ENCODE measurements at regions not wholly inside any gene's neighbourhood (a gene's known extent, or its start where the extent isn't known, plus 50 kb on each side); places are given as distances from the start of the nearest gene placed in this dataset.

DNA sequence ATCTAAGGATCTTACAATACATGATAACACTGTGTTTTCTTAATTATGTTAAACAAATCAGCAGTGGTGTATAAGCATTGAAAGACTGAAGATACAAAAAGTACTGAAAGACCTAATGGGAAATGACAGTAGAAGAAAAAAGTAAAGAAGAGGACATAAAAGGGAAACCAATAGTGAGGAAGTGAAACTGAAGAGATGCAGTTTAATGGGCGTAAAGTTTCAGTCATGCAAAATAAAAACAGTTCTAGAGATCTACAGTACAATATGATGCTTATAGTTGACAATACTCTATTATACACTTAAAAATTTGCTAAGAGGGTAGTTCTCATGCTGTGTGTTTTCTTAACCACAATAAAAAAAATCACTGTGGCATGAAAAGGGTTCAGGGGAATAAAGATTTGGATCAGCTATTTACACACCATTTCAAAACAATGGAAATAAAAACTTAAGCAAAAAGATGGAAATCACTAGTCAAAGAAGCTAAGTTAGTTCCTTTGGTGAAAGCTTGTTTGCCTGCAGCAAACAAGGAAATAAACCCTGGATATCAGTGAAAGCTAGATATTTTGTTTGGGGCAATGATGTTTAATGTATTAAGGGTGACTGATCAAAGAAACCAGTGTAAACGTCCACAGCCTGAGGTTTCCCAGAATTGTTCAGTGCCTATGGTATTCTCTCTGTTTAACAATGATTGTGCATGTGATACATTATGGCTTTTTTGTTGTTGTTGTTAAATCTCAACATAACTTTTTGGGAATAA, 1160.8 kb upstream of the ADGRL2 start:
- H3K27me3 ChIP-seq: no peaks in the 10 kb centered on the region
- H3K27ac ChIP-seq: no peak overlapping the region
- no peaks in the 10 kb centered on the region for H3K9me3 ChIP-seq
- no peaks in the 10 kb centered on the region for H3K4me1 ChIP-seq
- no peaks in the 10 kb centered on the region for H3K36me3 ChIP-seq
- TF ChIP-seq, protein P1, sequence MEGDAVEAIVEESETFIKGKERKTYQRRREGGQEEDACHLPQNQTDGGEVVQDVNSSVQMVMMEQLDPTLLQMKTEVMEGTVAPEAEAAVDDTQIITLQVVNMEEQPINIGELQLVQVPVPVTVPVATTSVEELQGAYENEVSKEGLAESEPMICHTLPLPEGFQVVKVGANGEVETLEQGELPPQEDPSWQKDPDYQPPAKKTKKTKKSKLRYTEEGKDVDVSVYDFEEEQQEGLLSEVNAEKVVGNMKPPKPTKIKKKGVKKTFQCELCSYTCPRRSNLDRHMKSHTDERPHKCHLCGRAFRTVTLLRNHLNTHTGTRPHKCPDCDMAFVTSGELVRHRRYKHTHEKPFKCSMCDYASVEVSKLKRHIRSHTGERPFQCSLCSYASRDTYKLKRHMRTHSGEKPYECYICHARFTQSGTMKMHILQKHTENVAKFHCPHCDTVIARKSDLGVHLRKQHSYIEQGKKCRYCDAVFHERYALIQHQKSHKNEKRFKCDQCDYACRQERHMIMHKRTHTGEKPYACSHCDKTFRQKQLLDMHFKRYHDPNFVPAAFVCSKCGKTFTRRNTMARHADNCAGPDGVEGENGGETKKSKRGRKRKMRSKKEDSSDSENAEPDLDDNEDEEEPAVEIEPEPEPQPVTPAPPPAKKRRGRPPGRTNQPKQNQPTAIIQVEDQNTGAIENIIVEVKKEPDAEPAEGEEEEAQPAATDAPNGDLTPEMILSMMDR (IDR thresholded peaks at IDR 0.05): no peak
- DNase-seq (ENCODE audit: low spot score): no peak
- H3K4me3 ChIP-seq: no peak overlapping the region

- Histone ChIP-seq H3K4me3 (no peak overlapping the region), H3K27ac (no peak overlapping the region), H3K4me1 (no peaks in the 10 kb centered on the region), H3K9me3 (no peaks in the 10 kb centered on the region), H3K36me3 (no peaks in the 10 kb centered on the region), H3K27me3 (no peaks in the 10 kb centered on the region)
- DNase-seq (ENCODE audit: low spot score): no peak
- TF ChIP-seq, protein P1 (IDR thresholded peaks at IDR 0.05): no peak
Measured at GRCh38 chr1:80633947-80634706, 1166.6 kb upstream of the ADGRL2 start.

DNA sequence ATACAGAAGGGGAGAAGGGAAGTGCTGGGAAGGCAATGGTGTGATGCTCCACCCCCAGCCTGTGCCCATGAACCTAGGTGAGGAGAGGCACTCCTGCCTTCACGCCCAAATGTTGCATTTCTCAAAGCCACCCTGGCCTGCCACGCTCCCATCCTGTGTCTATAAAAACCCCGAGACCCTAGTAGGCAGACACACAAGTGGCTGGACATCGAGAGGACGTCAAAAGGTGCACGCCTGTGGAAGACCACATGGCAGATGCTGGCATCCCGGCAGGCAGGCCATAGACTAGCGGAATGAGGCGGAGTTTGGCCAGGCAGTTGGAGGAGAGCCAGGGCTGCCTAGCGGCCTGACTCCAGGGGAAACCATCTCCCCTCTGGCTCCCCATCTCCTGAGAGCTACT, 1168.5 kb upstream of the ADGRL2 start:
- H3K4me3 ChIP-seq: no peak overlapping the region
- H3K4me1 ChIP-seq: no peaks in the 10 kb centered on the region

GRCh38 chr1:80629304-80629837, 1171.4 kb upstream of the ADGRL2 start:
- no peak for DNase-seq (ENCODE audit: low spot score)
- H3K4me1 ChIP-seq: no peaks in the 10 kb centered on the region
- H3K27me3 ChIP-seq: no peaks in the 10 kb centered on the region
- no peak overlapping the region for H3K27ac ChIP-seq
- no peaks in the 10 kb centered on the region for H3K36me3 ChIP-seq
- TF ChIP-seq, protein P1 (IDR thresholded peaks at IDR 0.05): no peak
- peaks cover 0 to 6% of the 10 kb centered on the region in 2 donors for H3K9me3 ChIP-seq
- H3K4me3 ChIP-seq: no peak overlapping the region

More for the DNA sequence above, 1168.5 kb upstream of the ADGRL2 start:
- no peaks in the 10 kb centered on the region for H3K36me3 ChIP-seq
- H3K27me3 ChIP-seq: no peaks in the 10 kb centered on the region
- DNase-seq (ENCODE audit: low spot score): no peak
- TF ChIP-seq, protein P1 (IDR thresholded peaks at IDR 0.05): no peak
- no peaks in the 10 kb centered on the region for H3K9me3 ChIP-seq
- H3K27ac ChIP-seq: no peak overlapping the region

DNA sequence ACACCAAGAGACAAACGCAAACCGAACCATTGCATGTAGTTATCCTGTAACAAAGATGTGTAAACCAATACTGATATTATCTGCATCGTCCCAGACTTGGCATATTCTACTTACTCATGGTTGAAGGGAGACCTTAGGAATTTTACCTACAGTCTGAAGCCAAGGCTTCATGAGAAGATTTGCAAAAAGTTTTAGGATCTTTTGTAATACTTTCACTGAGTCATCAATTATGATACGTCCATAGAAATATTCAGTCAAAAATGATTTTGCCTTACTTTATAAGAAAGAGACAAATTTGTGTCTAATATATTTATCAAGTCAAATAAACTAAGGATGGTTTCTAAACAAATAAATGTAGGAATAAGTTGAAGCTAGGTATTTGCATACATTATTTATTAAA, 1176.1 kb upstream of the ADGRL2 start:
- Histone ChIP-seq H3K27ac (no peak overlapping the region), H3K9me3 (peaks cover 0 to 6% of the 10 kb centered on the region in 2 donors), H3K36me3 (no peaks in the 10 kb centered on the region), H3K4me3 (no peak overlapping the region), H3K27me3 (no peaks in the 10 kb centered on the region), H3K4me1 (no peaks in the 10 kb centered on the region)
- TF ChIP-seq, protein P1 (IDR thresholded peaks at IDR 0.05): no peak
- DNase-seq (ENCODE audit: low spot score): no peak

Data from right atrium auricular region (tissue), 2 donors.